Colonic mucosa (tissue), 4 donors: ENCODE measurements at regions not wholly inside any gene's neighbourhood (a gene's known extent, or its start where the extent isn't known, plus 50 kb on each side); places are given as distances from the start of the nearest gene placed in this dataset.

Experiments
- DNase-seq: peaks from one replicate; pipeline ENCODE4 v3.0.0-alpha.2; 2020
- H3K27ac ChIP-seq: fragments of 200-600 bp; one replicate; pipeline ENCODE4 v1.8.0; 2021
- H3K27me3 ChIP-seq: fragments of 200-600 bp; one replicate; pipeline ENCODE4 v1.8.0; 2021
- H3K36me3 ChIP-seq: fragments of 200-600 bp; one replicate; pipeline ENCODE4 v1.8.0; 2021
- H3K4me1 ChIP-seq: fragments of 200-600 bp; one replicate; pipeline ENCODE4 v1.8.0; 2021; ENCODE audit warnings: mild to moderate bottlenecking
- H3K4me3 ChIP-seq: fragments of 200-600 bp; one replicate; pipeline ENCODE4 v1.8.0; 2021
- H3K9ac ChIP-seq, 2 donors: one replicate each; pipeline ENCODE4 v1.7.0; 2013; ENCODE audit warnings: control low read depth in 2 of 2, low read depth in 2 of 2, low read length in 2 of 2
- H3K9me3 ChIP-seq: fragments of 200-600 bp; one replicate; pipeline ENCODE4 v1.8.0; 2021
- intact Hi-C: fragments of 100-400 bp; cut with DNase I; formaldehyde crosslinking; loops from one replicate; pipeline ENCODE4 v1.14.1; 2022
- TF ChIP-seq, protein P1 (sequence below): fragments of 200-600 bp; IDR thresholded peaks from one replicate; pipeline ENCODE4 v1.8.0; 2022; ENCODE audit warnings: antibody characterized with exemption, mild to moderate bottlenecking
- donor health status: healthy.
- donor health status: DM: no; HTN: no; CAD: no.
- donor health status: DM: no; HTN: no; CAD: no.

DNA sequence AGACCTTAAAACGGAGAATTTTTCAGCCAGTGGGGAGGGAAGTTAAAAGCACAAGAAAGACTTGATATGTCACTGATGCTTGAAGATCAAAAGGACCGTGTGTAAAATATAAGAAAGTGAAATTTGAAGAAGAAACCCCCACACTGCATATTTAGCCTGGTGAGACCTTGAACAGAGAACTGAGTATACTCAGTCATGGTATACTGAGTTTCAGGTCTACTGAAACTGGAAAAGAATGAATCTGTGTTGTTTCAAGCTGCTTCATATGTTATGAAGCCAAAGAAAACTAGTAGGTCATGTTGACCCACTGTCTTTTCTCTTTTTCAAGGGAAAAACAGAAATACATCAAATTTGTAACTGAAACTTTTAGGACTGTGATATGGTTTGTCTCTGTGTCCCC lies 443.8 kb upstream of the GJE1 start:
- TF ChIP-seq, protein P1, sequence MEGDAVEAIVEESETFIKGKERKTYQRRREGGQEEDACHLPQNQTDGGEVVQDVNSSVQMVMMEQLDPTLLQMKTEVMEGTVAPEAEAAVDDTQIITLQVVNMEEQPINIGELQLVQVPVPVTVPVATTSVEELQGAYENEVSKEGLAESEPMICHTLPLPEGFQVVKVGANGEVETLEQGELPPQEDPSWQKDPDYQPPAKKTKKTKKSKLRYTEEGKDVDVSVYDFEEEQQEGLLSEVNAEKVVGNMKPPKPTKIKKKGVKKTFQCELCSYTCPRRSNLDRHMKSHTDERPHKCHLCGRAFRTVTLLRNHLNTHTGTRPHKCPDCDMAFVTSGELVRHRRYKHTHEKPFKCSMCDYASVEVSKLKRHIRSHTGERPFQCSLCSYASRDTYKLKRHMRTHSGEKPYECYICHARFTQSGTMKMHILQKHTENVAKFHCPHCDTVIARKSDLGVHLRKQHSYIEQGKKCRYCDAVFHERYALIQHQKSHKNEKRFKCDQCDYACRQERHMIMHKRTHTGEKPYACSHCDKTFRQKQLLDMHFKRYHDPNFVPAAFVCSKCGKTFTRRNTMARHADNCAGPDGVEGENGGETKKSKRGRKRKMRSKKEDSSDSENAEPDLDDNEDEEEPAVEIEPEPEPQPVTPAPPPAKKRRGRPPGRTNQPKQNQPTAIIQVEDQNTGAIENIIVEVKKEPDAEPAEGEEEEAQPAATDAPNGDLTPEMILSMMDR, result no peak
- intact Hi-C loops, result no loop called here
- H3K9me3 ChIP-seq, result no peaks in the 10 kb centered on the region

DNA sequence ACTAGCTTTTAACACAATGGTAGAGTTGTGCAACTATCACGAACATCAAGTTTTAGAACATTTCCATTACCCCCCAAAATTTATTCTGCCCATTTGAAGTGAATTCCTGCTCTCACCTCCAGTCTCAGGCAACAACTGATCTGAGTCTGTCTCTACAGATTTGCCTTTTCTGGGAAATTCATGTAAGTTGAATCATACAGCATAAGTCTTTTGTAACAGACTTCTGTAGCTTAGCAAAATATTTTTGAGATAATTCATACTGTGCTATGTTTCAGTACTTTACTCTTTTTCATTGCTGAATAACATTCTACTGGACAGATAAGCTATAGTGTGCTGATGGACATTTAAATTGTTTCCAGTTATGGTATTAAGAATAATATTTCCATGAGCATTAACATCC lies 447.3 kb upstream of the GJE1 start:
- Histone ChIP-seq H3K4me3 (no peak overlapping the region), H3K4me1 (no peaks in the 10 kb centered on the region), H3K9ac (no peak overlapping the region), H3K27me3 (no peaks in the 10 kb centered on the region), H3K9me3 (no peaks in the 10 kb centered on the region), H3K36me3 (no peaks in the 10 kb centered on the region), H3K27ac (no peak overlapping the region)
- no peak for DNase-seq
- intact Hi-C loops, result no loop called here
- TF ChIP-seq, protein P1, result no peak

More for the DNA sequence above, 443.8 kb upstream of the GJE1 start:
- Histone ChIP-seq H3K27ac (no peak overlapping the region), H3K4me1 (no peaks in the 10 kb centered on the region), H3K4me3 (no peak overlapping the region), H3K9ac (no peak overlapping the region), H3K27me3 (no peaks in the 10 kb centered on the region), H3K36me3 (no peaks in the 10 kb centered on the region)
- DNase-seq, result no peak

DNA sequence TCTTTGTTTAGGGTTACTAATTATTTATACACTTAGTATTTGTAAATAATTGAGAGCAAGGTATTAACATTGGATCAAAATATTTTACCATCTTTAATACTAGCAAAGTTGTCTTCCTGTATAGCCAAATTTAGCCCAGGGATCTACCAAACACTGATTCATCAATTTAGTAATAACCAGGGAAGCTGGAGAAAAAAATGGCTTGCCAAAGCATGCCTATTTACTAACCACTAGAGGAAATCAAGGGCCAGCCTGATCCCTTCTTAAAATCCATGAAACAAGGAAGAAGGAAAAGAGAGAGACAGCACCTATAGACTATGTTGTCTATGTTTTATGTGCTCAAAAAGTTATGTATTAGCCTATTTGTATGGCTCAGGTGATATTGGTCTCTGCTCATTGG lies 450.3 kb upstream of the GJE1 start:
- Histone ChIP-seq H3K36me3 (no peaks in the 10 kb centered on the region), H3K27ac (no peak overlapping the region), H3K27me3 (no peaks in the 10 kb centered on the region), H3K9me3 (no peaks in the 10 kb centered on the region), H3K9ac (no peak overlapping the region), H3K4me3 (no peak overlapping the region), H3K4me1 (no peaks in the 10 kb centered on the region)
- TF ChIP-seq, protein P1, result no peak
- intact Hi-C loops, result no loop called here
- no peak for DNase-seq

DNA sequence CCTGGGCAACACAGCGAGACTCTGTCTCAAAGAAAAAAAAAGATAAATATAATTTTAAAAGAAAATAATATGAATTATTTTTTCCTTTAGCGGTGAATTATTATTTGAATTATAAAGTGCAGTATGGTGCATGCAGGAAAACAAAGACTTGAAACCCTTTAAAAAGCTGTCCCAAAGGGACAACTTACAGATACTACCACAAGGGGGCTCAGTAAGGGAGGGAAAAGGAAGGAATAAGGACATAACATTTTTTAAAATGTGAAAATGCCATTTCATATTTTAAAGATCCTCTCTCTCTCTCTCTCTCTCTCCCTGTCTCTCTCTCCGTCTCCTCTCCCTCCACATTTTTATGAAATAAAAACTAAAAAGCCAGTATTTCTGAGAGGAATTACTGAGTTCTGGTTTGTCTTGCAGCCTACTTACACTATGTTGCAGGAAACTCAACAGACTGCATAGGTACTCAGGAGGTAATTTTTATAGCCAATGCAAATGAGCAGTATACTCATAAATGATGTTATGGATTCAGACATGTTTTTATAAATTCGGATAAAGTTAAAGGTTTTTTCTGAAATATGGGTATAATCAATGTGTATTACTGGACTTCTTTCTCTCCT lies 455.0 kb upstream of the GJE1 start:
- no peak overlapping the region for H3K4me3 ChIP-seq
- no peaks in the 10 kb centered on the region for H3K9me3 ChIP-seq
- H3K9ac ChIP-seq, result no peak overlapping the region
- no peak overlapping the region for H3K27ac ChIP-seq
- no peaks in the 10 kb centered on the region for H3K27me3 ChIP-seq
- intact Hi-C loops, result no loop called here
- H3K36me3 ChIP-seq, result no peaks in the 10 kb centered on the region
- no peak for DNase-seq
- TF ChIP-seq, protein P1, result no peak
- no peaks in the 10 kb centered on the region for H3K4me1 ChIP-seq

DNA sequence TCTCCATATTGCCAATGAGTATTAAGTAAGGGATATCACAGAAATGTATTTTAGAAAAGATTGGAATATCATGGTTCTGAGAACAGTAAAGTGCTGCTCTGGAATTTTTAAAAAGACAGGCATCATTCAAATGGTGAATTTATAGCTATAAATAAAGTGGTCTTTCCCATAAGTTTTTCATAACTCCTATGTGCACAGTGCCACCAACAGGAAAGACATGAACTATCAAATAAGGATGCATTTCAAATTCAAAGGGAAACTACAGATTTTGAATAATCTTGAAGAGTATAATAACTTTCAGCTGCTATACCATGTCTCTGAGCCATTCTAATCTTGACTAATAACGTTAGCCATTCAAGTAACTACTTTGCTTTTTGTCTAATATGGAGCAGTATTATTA lies 456.8 kb upstream of the GJE1 start:
- no peak overlapping the region for H3K4me3 ChIP-seq
- DNase-seq, result no peak
- H3K27ac ChIP-seq, result no peak overlapping the region
- H3K36me3 ChIP-seq, result no peaks in the 10 kb centered on the region
- H3K9ac ChIP-seq, result no peak overlapping the region
- no peaks in the 10 kb centered on the region for H3K4me1 ChIP-seq
- no peaks in the 10 kb centered on the region for H3K9me3 ChIP-seq
- intact Hi-C loops, result no loop called here
- TF ChIP-seq, protein P1, result no peak
- H3K27me3 ChIP-seq, result no peaks in the 10 kb centered on the region
